CD4-positive, alpha-beta T cell treated with Interleukin-2 at 100 ng/mL for 4 hours (primary cell): ENCODE measurements at regions not wholly inside any gene's neighbourhood (a gene's known extent, or its start where the extent isn't known, plus 50 kb on each side); places are given as distances from the start of the nearest gene placed in this dataset.
"Not testable (repeated sequence)": the region's sequence is repeated elsewhere in the genome, so short reads cannot be mapped to it uniquely, and the experiment has no call there.

Experiments
- DNase-seq: peaks from one replicate; pipeline ENCODE4 v3.0.0-alpha.2; 2020; ENCODE audit warnings: low spot score

DNA sequence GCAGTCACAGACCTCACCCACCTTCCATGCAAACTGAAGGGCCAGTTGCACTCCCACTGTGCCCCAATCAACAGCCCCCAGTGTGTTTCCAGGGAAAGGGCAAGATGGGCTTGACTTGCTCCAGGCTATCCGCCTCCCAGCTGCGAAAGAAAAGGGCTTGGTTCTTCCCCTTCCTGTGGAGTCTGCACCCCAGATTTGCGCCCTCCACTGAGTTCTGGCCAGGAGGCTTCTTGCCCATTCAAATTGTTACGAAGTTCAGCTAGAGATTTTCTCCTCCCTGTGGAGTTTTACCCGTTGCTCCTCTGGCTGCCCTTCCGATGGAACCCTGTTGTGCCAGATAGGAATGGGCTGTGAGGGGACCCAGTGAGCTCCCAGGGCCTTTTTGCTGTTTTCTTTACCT lies 1096.9 kb upstream of the ALCAM start:
- no peak for DNase-seq

DNA sequence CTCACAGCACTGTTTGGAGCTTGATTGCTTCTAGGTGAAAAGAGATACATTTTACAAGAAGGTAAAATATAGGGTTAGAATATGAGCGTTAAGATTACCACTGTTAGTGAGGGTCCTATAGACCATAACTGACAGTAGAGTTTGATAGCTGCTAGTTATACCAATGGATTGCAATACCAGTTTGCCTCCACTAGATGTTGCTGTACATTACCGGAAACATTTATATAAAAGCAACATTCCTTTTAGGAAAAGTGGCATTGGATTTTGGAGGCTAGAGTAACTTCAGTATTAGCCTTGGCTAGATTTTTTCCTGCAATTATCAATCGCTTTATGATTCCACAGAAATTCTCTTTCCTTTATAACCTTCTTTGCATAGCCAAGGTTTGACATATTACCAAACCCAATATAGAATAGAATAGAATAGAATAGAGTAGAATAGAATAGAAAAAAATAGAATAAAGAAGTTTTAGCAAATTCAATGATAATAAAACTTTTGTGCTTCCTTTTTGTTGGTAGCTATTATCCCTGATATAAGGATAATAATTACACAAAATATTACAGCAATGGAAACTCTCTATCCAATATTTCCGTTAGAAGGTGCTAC lies 1093.6 kb upstream of the ALCAM start:
- DNase-seq: no peak

DNA sequence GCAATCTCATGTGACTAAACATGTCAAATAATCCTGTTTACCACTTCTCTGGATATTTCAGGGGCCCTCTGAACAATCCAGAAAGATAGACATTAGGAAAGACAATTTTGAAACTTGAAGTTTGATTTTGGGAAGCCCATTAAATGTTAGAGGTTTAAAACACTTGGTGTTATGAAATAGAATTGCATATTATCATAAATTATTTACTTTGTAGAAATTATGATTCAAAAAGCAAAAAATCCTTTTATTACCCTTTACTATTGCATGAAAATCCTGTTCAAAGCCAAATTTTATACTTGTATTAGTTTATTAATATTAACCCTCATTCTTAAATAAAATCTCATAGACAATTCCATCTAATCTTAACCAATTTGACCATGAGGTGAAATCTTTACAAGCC lies 1091.5 kb upstream of the ALCAM start:
- DNase-seq: no peak

DNA sequence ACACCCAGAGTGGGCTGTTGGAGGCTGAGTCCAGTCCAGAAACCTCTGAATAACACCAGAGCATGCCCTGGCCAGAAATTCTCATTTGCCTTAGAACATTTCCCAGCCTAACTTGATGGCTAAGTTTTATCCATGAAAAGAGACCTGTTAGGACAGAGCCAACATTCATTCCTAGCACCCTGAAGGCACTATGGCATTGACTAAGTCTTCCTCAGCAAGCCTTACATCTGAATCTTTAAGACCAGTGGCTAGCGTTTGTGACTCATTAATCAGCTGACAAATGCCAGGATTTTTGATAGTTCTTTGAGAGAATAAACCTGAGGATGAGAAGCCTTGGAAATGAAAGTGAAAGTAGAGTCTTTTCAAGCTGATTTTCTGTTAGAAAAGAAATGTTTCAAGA lies 1087.1 kb upstream of the ALCAM start:
- DNase-seq: peak; percentile 18

DNA sequence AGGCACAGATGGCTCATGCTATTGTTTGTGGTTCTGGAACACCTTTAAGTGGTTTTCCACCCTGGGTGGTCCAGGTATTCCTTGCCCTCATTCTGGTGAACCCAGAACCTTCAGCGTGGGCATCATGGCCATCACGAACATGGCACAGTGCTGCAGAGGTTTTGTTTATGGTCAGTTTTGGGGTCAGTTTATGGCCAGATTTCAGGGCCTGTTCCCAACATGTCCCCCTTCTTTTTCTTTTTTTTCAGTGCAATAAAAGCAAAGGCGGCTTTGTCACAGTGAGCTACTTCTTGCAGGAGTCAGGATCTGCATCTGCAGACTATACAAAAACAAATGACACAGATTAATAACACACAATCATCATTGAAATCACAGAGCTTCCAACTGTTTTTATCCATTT lies 1085.0 kb upstream of the ALCAM start:
- DNase-seq: no peak

DNA sequence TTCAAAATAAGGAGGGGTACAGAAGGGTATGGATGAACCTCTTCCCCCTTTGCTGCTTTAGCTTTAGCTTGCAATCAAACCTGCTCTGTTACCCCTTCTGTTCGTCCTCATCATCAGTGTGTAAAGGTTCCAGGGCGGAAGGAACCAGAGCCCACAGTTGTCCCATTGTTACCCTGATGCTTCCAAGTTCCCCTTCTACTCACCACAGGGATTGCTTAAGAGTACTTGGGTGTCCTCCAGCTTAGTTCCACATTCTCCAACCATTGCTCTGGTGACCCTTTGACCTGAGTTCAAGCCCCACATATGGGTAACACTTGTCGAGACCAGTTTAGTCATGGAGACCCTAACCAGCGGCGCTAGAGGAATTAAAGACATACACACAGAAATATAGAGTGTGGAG lies 1080.1 kb upstream of the ALCAM start:
- no peak for DNase-seq

DNA sequence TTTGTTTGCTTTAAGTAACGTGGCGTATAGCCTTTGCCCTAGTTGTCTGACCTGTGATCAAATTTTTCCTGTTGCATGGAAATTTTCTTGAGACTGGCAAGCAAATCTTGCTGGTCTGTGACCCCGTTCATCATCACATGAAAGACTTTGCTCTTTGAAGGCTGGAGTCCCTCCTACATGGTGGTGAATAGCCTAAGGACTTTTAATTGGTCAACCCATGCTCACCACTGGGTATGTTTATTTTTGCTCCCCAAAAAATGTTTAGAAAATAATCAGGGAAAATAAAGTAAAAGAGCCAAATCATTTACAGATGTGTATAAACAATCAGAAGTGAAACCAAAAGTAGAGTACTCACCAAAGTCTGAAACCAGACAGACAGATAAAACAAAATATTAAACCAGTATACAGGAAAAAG lies 1075.3 kb upstream of the ALCAM start:
- DNase-seq: peak; percentile 2

DNA sequence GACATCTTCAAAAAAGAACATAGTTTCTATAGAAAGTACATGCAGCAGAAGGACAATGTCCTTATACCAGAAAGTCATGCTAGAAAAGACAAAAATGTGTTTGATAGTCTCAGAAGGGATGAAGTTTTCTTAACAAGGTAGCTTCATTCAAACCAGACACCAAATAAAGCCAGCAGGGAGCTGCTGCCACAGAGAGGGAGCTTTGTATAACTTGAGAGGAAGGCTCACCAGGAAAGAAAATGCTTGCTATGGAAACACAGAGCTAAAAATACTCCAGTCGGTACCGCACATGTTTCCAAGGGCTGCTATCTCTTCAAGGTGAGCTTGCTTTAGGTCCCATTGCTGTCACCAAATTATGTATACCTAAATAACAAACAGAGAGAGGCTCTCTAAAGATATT lies 1074.8 kb upstream of the ALCAM start:
- DNase-seq: no peak

DNA sequence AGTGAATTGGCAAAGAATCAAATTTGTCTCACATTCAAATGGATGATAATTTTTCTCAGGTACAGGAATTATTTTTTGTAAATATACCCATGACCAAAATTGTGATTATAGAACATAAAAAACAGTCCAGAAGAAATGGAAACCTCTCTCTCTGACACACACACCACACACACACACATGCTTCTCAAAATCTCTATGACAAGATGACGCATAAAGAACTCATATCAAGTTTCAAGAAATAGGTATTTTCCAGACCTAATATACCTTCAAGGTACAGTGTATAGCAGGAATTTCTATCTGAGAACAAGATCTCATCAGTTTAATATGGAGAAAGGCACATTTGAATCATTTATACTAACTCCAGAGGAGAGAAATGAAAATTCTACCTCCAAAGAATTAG lies 1069.1 kb upstream of the ALCAM start:
- no peak for DNase-seq

DNA sequence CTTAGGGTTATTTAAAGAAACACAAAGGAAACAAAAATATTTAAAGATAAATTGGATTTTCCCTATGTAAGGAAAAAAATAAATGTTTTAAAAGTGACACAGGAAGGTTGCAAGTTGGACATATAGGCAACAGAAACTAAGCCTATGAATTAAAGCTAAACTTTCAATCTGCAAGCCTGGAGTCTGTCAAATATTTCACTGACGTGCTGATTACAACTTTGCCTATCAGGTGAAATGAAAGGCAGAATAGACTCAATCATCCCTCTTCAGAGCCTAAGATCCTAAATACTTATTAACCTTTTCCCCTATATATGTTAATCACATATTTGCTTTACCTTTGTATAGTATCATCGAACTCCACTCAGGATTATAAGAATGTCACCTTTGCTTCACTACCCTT lies 1068.0 kb upstream of the ALCAM start:
- no peak for DNase-seq

DNA sequence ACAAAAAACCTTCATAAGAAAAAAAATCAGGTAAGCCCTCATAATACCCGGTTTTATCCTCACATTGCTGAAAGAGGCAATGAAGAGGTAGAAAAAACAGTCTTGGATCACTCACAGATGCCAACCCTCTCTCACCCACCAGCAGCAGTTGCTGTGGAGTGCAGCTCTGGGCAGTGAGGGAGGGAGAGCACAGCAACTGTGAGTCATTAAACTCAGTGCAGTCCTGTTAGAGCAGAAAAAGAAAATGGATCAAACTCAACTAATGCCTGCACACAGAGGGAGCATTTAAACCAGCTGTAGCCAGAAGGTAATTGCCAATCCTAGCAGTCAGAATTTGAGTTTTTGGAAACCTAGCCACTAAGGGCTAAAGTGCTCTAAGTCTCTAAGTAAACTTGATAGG lies 1050.6 kb upstream of the ALCAM start:
- DNase-seq: no peak

DNA sequence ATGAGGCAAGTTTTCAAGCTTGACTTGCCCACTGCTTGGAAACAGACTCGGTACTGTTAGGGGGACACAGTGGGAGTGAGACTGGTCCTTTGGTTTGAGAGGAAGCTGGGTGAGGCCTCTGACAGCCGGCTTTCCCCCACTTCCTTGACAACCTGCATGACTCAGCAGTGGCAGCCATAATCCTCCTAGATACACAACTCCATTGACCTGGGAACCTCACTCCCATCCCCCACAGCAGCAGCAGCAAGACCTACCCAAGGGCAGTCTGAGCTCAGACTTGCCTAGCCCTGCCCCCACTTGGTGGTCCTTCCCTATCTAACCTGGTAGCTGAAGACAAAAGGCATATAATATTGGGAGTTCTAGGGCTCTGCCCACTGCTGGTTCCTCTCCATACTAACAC lies 1043.5 kb upstream of the ALCAM start:
- DNase-seq: no peak

DNA sequence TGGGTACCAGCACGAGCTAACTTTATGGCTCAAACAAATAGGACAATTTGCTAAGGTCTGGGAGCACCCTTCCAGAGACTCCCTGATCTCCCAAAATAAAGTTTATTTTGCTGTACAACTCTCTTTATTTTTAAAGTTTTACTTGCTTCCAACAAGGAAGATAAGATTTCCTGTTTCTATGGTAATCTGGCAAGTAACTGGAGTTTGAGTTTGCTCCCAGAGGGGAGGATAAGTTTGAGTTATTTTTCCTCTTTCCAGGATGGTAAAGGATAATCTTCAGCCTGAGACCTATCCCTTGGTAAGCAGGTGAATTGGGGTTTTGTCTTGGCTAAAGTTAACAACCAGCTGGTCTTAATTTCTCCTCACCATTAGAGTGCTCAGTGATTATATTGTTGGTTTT lies 1019.4 kb upstream of the ALCAM start:
- DNase-seq: no peak

DNA sequence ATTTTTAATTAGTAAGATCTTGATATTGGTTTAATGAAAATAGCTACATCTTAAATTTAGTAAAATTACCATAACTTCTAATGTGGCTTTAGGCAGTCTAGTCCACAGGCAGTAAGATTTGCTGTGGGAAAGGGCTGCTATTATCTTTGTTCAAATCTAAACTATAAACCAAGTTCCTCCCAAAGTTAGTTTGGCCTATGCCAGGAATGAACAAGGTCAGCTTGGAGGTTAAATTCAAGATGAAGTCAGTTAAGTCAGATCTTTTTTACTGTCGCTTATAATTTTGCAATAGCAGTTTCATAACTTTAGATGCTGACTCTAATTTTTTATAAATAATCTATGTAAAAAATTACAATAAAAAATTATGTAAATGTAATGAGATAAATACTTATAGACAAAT lies 1016.9 kb upstream of the ALCAM start:
- no peak for DNase-seq

DNA sequence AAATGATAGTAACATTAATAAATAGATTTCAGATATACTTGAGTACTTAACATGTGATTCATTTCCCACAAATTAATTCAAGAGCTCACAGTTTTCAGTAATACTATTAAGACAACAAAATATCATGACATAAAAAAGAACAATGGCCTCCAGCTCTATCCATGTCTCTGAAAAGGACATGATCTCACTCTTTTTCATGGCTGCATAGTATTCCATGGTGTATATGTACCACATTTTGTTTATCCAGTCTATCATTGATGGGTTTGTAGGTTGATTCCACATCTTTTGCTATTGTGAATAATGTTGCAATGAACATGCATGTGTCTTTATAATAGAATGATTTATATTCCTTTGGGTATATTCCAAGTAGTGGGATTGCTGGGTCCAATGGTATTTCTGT lies 1012.8 kb upstream of the ALCAM start:
- DNase-seq: no peak

DNA sequence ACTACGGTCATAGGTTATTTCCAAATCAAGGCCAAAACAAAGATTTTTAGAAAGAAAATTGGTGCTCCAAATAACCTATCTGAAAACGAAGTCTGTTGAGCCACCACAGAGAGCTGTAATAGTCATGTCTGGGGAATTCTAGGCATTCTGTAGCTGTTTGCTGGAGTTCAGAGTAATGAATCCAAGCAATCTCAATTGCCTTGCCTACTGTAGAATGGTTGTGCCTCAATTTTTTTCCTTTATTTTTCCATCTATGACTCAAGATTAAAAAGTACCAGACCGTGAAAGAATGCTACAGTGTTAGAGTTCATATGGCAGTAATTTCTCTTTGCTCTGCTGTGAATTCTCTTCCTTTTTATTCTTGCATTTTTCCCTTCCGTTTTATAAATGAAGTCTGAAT lies 1007.2 kb upstream of the ALCAM start:
- DNase-seq: no peak

DNA sequence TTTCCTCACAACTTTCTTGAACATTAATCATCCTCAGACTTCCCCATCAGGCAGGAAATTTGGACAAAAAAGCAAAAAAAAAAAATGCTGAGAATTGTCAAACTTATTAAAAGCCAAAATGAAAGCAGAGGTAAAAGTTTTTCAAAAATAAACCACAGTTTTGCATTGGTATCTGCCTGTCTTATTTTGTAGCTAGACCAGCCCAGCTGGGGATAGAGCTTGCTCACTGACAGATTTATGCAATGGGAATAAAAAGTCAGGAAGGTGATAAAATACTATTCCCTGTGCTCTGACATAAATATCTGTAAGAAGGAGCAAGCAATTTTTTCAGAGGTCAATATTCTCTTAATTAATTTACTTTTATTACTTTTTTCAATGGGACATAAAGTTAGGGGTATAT lies 1006.7 kb upstream of the ALCAM start:
- no peak for DNase-seq

DNA sequence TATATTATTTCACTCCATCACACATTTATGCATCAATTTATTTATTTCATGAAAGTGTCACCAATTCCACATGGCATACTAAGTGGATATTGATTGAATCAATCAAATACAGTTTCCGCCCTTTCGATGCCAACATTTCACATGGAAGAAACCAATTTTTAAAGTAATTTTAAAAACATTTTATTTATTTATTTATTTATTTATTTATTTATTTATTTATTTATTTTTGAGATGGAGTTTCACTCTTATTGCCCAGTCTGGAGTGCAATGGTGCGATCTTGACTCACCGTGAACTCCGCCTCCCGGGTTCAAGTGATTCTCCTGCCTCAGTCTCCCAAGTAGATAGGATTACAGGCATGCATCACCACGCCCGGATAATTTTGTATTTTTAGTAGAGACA lies 1005.0 kb upstream of the ALCAM start:
- DNase-seq: not testable (repeated sequence)

DNA sequence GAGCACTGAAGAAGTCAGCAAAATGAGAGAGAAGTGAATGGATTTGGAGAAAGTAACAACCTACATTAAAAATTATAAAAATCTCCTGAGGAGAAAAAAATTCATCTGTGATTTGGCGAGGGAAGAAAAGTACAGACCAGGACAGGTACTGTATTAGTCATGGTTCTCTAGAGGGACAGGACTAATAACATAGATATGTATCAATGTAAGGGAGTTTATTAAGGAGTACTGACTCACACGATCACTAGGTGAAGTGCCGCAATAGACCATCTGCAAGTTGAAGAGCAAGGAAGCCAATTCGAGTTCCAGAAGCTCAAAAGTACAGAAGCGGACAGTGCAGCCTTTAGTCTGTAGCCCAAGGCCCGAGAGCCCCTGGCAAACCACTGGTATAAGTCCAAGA lies 1004.4 kb upstream of the ALCAM start:
- DNase-seq: no peak

DNA sequence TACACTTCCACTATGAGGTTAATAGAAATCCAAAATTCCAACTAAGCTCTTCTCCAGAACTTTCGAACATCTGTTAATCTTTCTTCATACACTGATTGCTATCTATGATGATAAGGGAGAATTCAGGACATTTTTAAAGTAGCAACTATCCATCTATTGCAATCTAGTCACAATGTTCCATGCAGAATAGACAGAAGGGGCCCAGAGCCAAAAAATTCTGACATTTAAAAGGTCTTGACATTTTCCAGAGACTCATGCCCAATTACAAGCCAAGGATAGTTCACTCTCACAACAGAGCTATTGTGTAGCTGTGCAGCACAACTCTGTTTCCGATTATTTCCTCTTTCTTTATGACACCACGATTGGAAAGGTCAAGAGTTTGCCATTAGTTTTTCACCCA lies 999.7 kb upstream of the ALCAM start:
- no peak for DNase-seq

DNA sequence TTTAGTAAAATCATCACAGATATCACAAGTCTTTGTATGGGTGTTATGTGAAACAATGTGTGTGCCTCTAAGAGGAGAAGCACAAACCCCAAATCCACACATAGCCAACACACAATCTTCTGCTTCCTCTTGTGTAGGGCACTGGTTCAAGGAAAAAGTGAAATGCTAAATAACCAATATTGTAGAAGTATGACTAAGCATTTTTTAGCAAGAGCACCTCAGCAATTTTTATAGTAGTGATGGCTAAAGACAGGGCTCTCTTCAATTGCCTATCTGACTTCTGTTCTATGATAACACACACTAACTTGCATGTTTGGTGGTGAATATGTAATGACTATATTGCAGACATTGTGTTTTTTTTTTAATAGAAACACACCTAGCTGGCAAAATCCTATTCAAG lies 997.9 kb upstream of the ALCAM start:
- DNase-seq: no peak

DNA sequence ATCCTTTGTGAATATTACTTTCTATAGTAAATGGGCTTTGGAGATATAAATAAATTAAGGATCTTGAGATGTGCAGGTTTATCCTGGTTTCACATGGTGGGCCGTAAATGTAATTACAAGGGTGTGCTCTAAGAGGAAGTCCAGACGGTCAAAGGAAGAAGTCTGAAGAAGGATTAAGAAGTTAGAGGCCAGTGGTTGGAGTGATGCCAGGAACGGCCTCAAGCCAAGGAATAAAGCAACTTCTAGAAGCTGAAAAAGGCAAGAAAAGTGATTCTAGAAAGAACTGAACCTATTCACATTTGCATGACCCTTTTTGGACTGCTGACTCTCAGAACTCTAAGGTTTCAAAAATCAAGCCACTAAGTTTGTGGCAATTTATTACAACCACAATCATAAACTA lies 981.3 kb upstream of the ALCAM start:
- DNase-seq: no peak

DNA sequence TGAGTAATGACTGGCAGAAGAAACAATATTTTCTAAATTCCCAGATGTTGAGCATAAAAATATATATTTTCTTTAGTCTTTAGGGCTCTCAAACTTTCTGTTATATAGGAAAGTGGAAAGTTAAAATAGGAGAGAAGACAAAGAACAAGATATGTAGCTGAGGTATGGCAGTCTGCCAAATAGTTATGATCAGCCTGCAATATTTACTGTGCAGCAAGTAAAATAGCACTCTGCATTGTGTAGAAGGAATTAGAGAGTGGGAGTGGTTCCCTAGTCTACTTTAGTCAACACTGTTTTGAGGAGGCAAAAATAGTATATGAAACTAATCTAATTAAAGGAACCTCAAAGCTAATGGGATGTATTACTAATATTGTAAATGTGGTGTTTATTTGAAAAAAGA lies 978.1 kb upstream of the ALCAM start:
- DNase-seq: no peak

DNA sequence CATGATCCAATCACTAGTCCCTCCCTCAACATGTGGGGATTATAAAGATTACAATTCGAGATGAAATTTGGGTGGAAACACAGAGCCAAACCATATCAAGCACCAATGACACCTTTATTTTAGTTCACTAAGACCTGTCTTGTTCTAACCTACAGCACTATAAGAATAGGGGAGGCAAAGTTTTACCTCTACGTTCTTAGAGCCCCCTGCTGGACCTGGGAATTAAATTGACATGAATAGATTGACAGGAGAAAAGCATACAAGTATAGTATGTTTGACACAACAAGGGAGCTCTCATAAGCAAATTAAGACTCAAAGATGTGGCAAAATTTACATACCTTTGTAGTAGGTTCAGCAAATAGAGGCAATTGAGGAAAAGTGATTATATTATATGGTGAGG lies 974.4 kb upstream of the ALCAM start:
- no peak for DNase-seq
